Stomach (tissue), 4 donors: ENCODE measurements at regions not wholly inside any gene's neighbourhood (a gene's known extent, or its start where the extent isn't known, plus 50 kb on each side); places are given as distances from the start of the nearest gene placed in this dataset.

Experiments
- CTCF ChIP-seq, 7 experiments: fragments of 450-650 bp in 4 of 7; fragments of 200-600 bp in 3 of 7; sonication (generic) in 3 of 7; IDR thresholded peaks; one replicate each; pipeline ENCODE4 v1.5.1; 2016 to 2019; ENCODE audit warnings: antibody characterized with exemption in 7 of 7, control low read depth in 2 of 7, mild to moderate bottlenecking in 1 of 7
- POLR2AphosphoS5 ChIP-seq, 3 donors: sonication (generic); formaldehyde crosslinking; IDR thresholded peaks; one replicate each; pipeline ENCODE4 v1.6.1; 2016; ENCODE audit warnings: antibody characterized with exemption in 3 of 3

- TF ChIP-seq CTCF (IDR thresholded peaks at IDR 0.05) (no peak), POLR2AphosphoS5 (IDR thresholded peaks at IDR 0.05) (no peak)
Measured at GRCh38 chr5:8913522-8913921, 632.4 kb downstream of the SEMA5A start.
